GM19468 (cell line): ENCODE measurements at regions not wholly inside any gene's neighbourhood (a gene's known extent, or its start where the extent isn't known, plus 50 kb on each side); places are given as distances from the start of the nearest gene placed in this dataset.

ENCODE experiments used
- ATAC-seq: cut with Tn5 transposase; IDR thresholded peaks from one replicate; pipeline ENCODE4 v1.9.1; 2021; ENCODE audit warnings: mild to moderate bottlenecking, moderate library complexity, moderate number of reproducible peaks; ENCODE audit not compliant: unreplicated experiment; ENCODE audit errors: extremely low read depth

- ATAC-seq: no peak
Measured at GRCh38 chr1:209015092-209015491, 568.4 kb upstream of the CAMK1G start.

DNA sequence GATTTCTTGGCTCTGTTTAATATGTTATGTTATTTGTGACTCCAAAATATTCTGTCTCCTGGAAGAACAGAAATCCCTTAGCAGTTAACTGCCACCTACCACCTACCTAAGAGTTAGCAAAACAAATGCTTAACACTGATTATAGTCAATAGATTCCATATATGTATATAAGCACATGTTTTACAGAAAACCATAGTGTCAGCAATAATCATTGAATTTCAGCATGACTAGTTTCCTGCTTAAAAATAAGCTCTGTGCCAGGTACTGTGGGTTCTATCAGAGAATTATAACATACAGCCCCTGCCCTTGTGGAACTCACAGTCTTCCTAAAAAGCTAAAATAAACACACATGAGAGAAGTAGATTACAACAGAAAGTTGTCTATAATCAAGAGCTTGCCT lies 561.9 kb upstream of the CAMK1G start:
- ATAC-seq: no peak

GRCh38 chr1:209023790-209024189 lies 559.7 kb upstream of the CAMK1G start:
- no peak for ATAC-seq

- ATAC-seq: no peak
Measured at GRCh38 chr1:209029737-209030136, 553.8 kb upstream of the CAMK1G start.

DNA sequence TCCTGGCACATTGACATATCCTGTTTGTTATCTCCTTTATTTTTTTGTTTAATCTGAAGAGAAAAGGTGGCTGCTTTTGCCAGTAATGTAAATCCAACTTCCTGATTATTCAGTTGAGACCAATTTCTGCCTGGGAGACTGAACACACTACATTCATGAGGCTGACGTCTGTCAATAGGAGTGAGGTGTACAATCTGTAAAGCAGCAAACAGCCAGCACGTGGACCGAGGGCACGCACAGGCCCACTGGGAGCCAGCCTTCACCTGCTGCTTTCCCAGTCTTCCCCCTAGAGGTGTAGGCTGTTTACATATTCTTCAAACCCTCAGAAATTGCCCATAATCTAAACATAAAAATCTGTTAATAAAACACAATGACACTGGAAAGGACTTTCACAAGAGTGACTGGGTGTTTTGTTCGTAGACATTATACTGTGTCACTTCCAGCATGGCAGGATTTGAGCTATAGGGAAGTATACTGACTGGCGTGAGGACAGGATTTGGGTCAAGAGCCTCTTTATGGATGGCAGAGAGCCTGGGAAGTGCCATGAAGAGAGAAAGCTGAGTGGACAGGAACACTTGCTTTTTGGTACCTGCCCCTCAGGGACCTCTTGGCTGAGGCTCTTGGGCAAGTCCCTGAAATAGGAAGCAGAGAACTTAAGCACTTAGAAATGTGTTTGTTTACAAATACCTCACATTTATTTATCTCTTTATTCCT lies 552.9 kb upstream of the CAMK1G start:
- no peak for ATAC-seq

DNA sequence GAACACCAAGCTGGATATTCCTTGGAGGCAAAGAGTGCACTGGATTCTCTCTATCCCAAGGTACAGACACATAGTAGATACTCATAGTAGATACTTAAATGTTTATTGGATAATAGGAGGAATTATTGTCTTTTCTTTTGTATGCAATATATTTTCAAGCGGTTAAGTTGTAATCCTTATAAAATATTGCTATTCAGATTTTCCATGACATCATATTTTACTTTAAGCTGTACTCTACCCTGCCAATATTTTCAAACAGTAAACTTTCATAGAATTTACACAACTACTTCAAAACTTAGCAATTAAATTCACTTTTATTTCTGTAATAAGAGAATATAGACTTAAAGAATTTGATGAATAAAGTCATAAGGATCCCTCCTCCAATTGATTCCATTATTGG lies 546.5 kb upstream of the CAMK1G start:
- no peak for ATAC-seq

- no peak for ATAC-seq
Measured at GRCh38 chr1:209038316-209038715, 545.2 kb upstream of the CAMK1G start.

GRCh38 chr1:209038735-209039134 lies 544.8 kb upstream of the CAMK1G start:
- ATAC-seq: no peak

DNA sequence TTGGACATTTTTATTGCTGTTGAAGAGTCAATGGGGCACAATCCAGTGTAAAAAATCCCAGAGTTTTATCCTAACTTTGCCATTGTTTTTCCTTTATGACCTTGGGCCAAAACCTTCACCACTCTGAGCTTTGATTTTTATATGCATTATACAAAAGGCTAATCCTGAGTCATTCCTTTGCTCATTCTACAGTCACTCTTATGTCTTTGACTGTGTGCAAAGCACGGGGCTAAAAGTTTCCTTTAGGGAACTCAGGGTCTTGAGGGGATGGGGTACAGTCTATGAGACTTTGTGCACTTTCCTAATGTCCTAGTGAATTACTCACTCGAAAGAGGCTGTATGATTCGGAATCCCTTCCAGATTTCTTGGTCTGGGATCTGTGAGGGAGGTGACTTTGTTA lies 543.2 kb upstream of the CAMK1G start:
- no peak for ATAC-seq

DNA sequence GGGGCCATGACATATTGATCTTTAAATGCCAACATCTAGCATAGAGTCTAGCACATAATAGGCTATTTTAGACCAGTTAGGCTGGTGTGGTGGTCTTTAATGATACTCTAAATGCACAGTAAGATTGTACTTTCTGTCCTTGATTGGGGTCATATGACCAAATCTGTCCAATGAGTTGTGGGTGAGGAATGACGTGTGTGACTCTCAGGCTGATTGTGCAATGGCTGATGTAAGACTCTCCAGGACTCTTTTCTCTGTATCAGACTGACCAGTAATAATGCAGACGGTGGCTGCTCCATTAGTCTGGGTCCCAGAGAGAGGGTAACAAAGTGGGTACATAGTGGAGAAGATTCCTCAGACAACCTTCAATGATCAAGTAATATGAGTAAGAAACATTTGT lies 541.6 kb upstream of the CAMK1G start:
- ATAC-seq: no peak

DNA sequence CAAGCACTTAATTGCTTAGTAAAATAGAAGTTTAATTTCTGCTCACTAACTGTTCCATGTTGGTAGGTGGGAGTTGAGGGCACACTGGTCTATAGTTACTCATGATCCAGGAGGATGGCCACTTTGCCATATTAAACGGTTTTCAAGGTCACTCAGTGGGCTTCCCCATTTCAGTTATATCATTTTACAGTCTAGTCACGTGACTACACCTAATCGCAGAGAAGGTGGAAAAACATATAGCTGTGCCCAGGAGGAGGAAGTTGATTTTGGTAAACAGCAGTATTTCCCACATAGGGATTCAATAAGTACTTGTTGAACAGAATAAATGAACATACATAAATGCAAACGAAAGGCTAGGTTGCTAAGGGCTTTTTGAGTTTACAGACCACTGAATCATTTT lies 541.1 kb upstream of the CAMK1G start:
- no peak for ATAC-seq

DNA sequence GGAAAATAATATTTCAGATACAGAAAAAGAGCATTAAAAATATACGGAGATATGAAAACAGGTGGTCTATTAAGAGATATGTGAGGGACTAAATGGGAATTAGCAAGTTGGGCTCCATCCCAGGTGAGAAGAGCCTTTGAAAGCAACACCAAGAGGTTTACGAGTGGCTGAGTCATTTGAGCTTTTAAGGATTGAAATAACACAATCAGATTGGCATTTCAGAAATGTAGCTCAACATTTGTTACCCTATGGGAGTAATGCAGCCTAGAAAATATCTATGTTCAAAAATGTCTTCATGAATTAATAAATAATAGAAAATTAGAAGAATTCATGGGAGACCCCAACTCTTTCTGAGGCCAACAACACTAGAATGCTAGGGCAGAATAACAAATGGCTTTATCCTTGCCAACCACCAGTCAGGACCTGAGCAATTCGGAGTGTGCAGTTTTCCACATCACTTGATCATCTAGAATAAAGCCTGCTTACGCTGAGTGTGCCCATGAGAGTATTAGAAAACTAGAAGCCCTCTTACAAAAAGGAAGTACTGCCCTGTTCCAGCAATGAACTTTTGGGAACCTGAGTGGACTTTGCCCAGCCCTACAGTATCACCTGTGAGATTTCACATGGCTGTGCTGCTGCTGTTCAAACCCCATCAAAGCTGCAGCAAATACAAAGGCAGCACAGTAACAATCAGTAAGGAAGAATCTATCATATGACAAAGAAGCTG lies 538.0 kb upstream of the CAMK1G start:
- no peak for ATAC-seq

DNA sequence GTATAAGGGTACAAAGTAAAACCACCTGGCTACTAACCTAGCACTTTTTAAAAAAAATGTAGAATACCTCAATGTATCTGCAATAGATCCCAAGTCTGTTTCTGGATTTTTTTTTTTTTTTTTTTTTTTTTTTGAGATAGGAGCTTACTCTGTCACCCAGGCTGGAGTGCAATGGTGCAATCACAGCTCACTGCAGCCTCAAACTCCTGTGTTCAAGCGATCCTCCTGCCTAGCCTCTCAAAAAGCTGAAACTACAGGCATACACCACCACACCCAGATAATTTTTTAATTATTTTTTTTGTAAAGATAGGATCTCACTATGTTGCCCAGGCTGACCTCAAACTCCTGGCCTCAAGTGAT lies 537.5 kb upstream of the CAMK1G start:
- ATAC-seq: no peak

- ATAC-seq: no peak
Measured at GRCh38 chr1:209046935-209047334, 536.6 kb upstream of the CAMK1G start.

DNA sequence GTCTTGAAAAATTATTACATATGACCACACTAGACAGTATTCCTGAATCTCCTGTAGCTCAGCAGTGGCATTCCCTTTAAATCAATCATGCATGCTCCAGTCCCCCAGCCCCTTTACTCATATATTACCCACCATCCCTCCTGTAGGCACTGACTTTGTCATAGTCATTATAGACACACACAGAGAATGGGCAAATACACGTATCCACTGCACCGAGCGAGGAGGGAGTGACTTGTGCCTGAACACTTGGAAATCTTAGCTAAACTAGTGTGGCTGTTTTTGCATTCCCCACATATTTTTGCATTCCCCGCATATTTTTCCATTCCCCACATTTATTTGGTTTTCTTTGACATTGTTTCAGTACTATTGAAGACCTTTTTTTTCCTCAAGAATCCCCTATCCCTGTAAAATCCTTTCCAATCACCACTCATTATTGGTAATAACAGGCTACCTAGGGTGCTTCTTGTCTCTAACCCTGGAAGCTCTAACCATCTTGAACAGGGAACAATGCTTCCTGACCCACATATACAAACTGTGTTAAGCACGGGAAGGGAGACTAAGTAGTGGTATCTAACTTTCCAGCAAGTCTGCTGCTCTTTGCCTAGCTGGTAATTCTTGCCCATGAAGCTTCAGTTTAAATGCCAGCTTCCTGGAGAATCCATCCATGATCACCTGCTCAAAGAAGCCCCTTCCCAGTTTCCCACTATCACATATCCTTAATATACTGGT lies 534.4 kb upstream of the CAMK1G start:
- no peak for ATAC-seq

GRCh38 chr1:209051570-209051969 lies 531.9 kb upstream of the CAMK1G start:
- no peak for ATAC-seq

DNA sequence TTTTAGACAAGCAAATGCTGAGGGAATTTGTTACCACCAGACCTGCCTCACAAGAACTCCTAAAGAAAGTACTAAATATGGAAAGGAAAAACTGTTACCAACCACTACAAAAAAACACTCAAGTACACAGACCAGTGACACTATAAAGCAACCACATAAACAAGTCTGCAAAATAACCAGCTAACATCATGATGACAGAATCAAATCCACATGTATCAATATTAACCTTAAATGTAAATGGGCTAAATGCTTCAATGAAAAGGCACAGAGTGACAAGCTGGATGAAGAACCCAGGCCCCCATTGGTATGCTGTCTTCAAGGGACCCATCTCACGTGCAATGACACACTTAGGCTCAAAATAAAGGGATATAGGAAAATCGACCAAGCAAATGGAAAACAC lies 529.9 kb upstream of the CAMK1G start:
- no peak for ATAC-seq

DNA sequence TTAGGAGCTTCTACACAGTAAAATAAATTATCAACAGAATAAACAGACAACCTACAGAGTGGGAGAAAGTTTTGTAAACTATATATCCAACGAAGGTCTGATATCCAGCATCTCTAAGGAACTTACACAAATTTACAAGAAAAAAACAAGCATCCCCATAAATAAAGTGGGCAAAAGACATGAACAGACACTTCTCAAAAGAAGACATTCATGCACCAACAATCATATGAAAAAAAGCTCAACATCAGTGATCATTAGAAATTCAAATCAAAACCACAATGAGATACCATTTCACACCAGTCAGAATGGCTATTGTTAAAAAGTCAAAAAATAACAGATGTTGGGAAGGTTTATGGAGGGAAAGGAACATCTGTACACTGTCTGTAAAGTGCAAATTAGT lies 526.4 kb upstream of the CAMK1G start:
- ATAC-seq: no peak

DNA sequence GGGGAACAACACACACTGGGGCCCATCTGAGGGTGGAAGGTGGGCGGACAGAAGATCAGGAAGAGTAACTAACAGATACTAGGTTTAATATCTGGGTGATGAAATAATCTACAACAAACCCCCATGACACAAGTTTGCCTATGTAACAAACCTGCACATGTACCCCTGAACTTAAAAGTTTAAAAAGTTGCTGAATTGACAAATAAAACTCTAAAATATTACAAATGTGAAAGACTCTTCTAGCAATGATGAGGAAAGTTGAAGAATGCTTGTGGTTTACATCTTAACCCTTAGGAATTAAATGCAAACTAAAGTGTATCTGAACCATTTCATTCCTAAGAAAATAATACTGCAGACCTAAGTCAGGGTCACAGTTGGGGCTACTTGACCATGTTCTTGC lies 525.6 kb upstream of the CAMK1G start:
- ATAC-seq: no peak

DNA sequence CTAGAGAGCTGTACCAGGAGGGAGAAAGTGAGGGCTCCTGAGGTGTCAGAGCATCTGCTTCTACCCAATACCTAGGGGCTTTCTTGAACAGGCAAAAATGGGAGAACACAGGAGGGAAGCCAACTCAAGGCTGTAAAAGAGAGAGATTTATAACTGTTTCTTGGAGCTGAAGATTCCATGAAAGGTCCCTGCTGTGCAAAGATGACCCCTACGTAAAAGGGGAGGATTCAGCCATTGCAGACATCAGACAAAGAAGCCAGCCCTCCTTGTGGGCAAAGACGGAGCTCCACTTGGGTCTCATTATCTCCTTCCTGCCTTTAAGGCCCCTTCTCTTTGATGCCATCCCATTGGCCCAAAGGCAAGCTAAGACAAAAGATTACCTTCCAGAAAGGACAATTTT lies 524.1 kb upstream of the CAMK1G start:
- ATAC-seq: no peak

DNA sequence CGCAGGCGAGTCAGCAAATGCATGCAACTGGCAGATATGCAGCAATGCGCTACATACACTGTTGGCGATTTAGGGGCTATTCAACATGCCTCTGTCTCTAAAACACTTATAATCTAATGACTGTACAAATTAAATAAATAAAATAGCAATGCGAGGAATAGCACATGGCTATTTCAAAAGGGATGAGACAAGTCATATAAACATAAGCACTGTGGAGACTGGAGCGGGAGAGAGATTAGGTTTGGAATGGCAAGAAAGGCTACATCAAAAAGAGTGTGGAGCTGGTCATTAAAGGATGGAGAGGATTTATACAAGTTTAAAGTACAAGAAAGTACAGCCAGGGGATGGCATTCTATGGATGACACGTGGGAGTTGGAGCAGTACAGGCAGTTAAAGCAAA lies 523.5 kb upstream of the CAMK1G start:
- no peak for ATAC-seq
